GM12872 (cell line): ENCODE measurements at regions not wholly inside any gene's neighbourhood (a gene's known extent, or its start where the extent isn't known, plus 50 kb on each side); places are given as distances from the start of the nearest gene placed in this dataset.

ENCODE experiments used
- TF ChIP-seq, protein P1 (sequence below): IDR thresholded peaks from 3 replicates; pipeline ENCODE4 v1.5.1; 2011; ENCODE audit warnings: low read depth, mild to moderate bottlenecking, low read length, moderate library complexity; ENCODE audit not compliant: insufficient read depth

- TF ChIP-seq, protein P1, sequence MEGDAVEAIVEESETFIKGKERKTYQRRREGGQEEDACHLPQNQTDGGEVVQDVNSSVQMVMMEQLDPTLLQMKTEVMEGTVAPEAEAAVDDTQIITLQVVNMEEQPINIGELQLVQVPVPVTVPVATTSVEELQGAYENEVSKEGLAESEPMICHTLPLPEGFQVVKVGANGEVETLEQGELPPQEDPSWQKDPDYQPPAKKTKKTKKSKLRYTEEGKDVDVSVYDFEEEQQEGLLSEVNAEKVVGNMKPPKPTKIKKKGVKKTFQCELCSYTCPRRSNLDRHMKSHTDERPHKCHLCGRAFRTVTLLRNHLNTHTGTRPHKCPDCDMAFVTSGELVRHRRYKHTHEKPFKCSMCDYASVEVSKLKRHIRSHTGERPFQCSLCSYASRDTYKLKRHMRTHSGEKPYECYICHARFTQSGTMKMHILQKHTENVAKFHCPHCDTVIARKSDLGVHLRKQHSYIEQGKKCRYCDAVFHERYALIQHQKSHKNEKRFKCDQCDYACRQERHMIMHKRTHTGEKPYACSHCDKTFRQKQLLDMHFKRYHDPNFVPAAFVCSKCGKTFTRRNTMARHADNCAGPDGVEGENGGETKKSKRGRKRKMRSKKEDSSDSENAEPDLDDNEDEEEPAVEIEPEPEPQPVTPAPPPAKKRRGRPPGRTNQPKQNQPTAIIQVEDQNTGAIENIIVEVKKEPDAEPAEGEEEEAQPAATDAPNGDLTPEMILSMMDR = no peak
These were observed 136.9 kb downstream of the NUAK1 start for GRCh38 chr12:106001837-106002218.

- TF ChIP-seq, protein P1 = no peak
These were observed 135.5 kb downstream of the NUAK1 start for GRCh38 chr12:106003297-106003696.

GRCh38 chr12:106004289-106004688, 134.5 kb downstream of the NUAK1 start:
- TF ChIP-seq, protein P1 = no peak

- TF ChIP-seq, protein P1 = no peak
These were observed 132.4 kb downstream of the NUAK1 start for GRCh38 chr12:106006382-106006781.

- TF ChIP-seq, protein P1 = no peak
These were observed 131.8 kb downstream of the NUAK1 start for GRCh38 chr12:106006940-106007339.

- TF ChIP-seq, protein P1 = no peak
These were observed 128.0 kb downstream of the NUAK1 start for GRCh38 chr12:106010741-106011140.
